ENCODE measurements at regions not wholly inside any gene's neighbourhood (a gene's known extent, or its start where the extent isn't known, plus 50 kb on each side); places are given as distances from the start of the nearest gene placed in this dataset.

- TF ChIP-seq, protein P1, sequence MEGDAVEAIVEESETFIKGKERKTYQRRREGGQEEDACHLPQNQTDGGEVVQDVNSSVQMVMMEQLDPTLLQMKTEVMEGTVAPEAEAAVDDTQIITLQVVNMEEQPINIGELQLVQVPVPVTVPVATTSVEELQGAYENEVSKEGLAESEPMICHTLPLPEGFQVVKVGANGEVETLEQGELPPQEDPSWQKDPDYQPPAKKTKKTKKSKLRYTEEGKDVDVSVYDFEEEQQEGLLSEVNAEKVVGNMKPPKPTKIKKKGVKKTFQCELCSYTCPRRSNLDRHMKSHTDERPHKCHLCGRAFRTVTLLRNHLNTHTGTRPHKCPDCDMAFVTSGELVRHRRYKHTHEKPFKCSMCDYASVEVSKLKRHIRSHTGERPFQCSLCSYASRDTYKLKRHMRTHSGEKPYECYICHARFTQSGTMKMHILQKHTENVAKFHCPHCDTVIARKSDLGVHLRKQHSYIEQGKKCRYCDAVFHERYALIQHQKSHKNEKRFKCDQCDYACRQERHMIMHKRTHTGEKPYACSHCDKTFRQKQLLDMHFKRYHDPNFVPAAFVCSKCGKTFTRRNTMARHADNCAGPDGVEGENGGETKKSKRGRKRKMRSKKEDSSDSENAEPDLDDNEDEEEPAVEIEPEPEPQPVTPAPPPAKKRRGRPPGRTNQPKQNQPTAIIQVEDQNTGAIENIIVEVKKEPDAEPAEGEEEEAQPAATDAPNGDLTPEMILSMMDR (IDR thresholded peaks at IDR 0.05; ENCODE audit: insufficient read depth, low read length): no peak
- TF ChIP-seq REST (IDR thresholded peaks at IDR 0.05; ENCODE audit: insufficient replicate concordance, low read depth): no peak
- no peak for TF ChIP-seq POLR2AphosphoS5 (IDR thresholded peaks at IDR 0.05; ENCODE audit: low read depth)
- no peak for TF ChIP-seq GABPA (IDR thresholded peaks at IDR 0.05; ENCODE audit: low read depth)
- no peak for TF ChIP-seq SPI1 (IDR thresholded peaks at IDR 0.05; ENCODE audit: borderline replicate concordance, low read depth)
These were observed 403.7 kb upstream of the TRAM1L1 start for GRCh38 chr4:117489107-117489506.
